GM21717 (cell line): ENCODE measurements at regions not wholly inside any gene's neighbourhood (a gene's known extent, or its start where the extent isn't known, plus 50 kb on each side); places are given as distances from the start of the nearest gene placed in this dataset.

Source experiments
- ATAC-seq: cut with Tn5 transposase; IDR thresholded peaks from one replicate; pipeline ENCODE4 v1.9.1; 2021; ENCODE audit warnings: mild to moderate bottlenecking, moderate library complexity; ENCODE audit not compliant: unreplicated experiment

DNA sequence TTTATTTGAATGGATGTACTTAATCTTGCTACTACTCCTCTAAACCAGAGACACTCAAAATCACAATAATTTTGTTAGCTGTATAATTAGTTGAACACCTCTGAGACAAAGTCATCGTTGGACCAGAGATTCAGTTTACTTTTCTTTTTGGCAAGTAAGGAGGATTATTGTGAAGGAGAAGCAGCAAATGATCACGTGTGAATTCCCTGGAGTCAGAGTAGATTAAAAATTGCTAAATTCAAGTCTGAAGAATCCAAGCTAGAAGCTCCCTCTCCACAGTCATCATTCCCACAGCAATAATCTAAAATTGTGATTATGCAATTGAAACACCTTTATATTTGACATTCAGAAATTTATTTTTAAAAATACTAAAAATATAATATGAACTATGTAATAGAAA, 484.4 kb downstream of the CMPK2 start:
- ATAC-seq, result no peak

DNA sequence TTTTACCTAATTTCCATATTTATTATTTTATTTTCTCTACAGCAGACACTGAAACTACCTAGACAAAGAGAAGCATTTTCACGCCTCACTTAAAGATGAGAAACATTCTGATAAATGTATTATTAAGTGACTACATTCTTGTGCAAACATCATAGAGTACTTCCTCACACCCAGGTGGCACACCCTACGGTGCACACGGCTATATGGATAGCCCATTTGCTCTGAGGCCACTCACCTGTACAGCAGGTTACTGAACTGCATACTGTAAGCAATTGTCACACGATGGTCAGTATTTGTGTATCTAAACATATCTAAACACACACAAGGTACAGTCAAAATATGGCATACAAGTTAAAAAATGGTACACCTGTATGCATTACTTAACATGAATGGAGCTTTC, 481.4 kb downstream of the CMPK2 start:
- ATAC-seq, result no peak

DNA sequence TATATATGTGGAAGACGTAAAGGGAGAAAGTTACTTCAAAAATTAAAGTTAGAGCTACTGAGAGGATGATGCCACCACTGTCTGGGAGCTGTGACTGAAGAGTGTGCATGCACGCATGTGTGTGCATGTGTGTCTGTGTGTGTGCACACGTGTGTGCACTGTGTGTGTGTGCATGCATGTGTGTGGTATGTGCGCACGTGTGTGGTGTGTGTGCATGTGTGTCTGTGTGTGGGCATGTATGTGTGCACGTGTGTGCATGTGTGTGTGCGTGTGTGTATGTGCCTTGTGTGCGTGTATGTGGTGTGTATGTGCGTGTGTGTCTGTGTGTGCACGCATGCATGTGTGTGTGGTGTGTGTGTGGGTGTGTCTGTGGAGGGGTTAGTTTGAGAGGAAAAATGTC, 473.4 kb downstream of the CMPK2 start:
- ATAC-seq, result no peak

DNA sequence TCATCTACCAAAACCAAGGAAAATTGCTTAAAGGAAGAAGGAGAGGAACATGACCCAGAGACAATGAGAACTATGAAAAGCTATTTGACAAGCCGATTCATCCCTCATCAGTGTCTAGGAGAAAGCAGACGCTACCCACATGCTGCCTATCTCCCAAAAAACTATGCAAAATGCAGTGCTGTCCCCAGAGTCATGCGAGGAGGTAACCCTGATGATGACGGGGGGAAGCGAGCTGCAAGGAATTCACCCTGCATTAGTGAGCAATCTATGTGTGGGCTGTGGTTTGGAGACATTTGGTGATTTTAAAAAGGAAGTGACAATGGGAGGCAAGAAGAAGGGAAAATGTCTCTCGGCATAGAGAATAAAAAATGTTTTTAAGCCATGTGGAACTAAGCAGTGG, 472.7 kb downstream of the CMPK2 start:
- ATAC-seq, result no peak

DNA sequence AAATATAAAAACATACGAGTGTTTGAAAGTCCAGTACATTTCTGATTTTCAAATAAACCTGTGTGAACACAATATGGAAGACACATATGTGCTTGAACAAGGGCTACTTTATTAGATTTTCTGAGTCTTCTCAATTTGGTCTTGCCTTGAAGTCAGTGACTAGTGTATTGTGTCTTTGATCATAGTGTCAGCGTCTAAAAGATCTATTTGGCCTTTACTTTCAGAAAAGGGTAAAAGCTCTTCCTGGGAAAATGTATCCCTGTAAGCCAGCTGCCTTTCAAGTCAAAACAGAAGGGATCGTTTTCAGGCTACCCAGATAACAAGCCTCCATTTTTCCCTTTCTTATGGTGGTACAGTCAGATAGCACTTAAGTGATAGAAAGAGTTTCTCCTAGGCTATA, 471.9 kb downstream of the CMPK2 start:
- no peak for ATAC-seq

DNA sequence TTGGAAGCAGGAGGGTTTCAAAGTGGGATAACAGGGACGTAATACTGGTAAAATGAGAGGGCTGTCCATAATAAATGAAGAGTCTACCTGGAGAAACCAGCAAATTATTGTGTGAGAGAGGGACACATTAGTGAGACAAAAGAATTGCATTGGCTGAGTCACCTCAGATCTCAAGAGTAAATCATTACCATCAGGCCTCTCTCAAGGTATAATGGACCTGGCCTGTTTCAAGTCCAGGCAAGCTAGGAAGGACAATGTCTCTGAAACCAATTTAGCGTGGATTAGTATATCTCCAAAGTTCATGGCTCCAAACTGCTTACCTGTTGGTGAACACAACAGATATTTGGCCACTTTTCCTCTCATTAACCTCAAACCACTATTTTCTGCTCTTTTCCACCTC, 471.4 kb downstream of the CMPK2 start:
- ATAC-seq, result no peak

DNA sequence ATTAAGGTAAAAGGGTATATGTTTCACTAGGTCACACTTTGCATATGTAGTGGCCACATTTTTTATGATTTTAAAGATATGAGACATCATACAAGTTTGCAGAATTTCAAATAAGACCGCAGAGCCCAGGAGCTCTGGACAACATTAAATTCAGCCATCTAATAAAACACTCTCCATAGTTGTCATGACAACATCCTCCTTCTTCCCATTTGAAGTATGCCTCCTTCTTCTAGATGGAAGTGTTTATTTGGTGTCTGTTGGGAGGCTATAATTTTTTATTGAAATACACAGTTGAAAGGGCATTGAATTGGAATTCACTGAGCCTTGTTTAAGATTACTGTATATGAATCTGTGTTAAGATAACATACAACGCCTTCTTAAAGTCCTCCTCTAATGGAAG, 467.3 kb downstream of the CMPK2 start:
- no peak for ATAC-seq

DNA sequence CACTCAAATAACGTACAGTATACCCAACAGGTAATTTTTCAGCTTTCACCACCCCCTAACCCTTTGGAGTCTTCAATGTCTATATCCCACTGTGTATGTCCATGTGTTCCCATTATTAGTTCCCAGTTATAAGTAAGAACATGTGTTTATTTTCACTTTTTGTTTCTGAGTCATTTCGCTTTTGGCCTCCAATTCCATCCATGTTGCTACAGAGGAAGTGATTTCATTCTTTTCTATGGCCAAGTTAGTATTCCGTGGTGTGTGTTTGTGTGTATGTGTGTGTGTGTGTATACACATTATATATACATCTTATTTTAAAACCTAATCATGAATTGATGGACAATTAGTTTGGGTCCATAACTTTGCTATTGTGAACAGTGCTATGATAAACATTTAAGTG, 464.4 kb downstream of the CMPK2 start:
- no peak for ATAC-seq

DNA sequence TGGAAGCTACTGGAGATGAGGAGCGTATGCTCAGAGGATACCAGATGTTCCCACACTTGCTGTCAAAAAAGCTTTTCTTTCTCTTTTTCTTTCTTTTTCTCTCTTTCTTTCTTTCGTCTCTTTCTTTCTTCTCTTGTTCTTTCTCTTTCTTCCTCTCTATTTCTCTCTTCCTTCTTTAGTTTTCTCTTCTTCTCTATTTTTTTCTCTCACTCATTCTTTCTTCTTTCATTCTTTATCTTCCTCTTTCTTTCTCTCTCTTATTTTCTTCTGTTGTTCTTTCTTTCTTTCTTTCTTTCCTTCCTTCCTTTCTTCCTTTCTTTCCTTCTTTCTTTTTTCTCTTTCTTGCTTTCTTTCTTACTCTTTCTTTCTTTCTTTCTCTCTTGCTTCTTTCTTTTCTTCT, 457.6 kb downstream of the CMPK2 start:
- no peak for ATAC-seq

DNA sequence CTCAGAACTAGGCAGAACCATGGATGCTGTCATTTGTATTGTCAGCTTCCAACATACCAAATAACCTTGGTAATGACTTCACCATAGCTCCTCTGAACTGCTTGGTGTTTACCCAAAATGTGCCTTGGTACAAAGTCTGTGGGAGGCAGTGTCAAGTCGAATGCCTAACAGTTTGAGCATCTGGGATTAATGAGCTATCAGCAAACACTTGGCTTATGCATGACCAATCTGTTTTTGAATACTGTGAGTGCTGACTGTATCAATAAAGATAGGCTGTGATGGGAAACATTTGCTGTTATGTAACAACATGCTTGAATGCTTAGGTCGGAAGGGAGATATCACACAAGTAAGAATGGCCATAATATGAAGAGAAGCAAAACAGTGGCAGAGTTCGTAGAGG, 455.4 kb downstream of the CMPK2 start:
- no peak for ATAC-seq

DNA sequence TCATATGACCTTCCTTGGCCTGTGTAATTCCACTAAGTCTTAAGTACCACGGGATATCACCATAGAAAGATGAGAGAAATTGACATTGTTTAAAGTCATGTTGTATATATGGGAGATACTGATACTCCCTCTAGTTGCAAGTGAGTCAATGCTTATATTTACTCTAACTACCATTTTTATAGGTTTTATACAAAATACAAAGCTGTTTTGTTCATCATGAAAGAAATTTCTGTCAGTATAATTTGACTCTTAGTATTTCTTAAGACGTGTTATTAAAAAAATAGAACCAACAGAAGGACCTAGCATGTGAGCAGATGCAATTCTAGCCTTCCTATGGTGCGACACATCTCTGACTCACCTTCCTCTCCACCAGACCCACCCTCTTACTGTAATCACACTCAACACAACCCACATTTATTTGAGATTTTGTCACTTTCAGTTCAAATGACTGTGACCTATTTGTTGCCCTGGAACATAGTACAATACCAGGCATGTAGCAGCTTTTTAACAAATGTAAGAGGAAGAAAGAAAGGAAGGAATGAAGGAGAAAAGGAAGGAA, 453.1 kb downstream of the CMPK2 start:
- ATAC-seq, result no peak

DNA sequence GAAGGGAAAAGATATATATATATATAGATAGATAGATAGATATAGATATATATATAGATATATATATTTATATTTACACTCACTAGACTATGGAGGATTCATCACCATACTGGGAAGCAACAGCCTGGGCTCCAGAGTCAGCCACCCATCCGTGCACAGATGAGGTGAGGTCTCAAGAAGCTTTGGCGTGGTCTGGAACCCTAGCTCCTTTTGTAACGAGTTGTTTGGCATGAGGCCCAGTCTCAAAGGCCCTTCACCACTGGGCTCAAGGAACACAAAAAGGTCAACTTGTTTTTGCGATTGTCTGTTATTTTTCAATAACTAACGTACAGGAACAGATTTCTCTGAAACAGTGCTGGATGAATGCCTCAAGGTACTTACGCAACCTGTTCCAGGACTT, 448.7 kb downstream of the CMPK2 start:
- ATAC-seq, result no peak

DNA sequence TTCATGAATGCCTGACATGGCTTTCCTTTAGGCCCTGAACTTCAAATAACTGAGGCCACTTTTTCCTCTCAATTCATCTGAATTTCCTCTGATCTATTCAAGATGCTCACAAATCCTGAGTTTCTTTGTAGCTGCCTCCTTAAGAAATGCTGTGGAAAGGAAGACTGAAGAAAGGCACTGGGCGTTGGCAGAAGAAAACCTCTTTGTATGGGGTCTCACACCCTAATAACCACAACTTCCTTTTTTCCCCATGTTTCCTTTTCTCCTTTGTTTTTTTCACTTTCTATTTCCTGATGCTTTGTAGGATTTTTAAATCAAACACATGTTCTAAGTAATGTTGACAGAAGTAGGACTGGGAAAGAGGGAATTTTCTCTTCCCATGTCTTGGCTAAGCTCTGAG, 447.4 kb downstream of the CMPK2 start:
- no peak for ATAC-seq

DNA sequence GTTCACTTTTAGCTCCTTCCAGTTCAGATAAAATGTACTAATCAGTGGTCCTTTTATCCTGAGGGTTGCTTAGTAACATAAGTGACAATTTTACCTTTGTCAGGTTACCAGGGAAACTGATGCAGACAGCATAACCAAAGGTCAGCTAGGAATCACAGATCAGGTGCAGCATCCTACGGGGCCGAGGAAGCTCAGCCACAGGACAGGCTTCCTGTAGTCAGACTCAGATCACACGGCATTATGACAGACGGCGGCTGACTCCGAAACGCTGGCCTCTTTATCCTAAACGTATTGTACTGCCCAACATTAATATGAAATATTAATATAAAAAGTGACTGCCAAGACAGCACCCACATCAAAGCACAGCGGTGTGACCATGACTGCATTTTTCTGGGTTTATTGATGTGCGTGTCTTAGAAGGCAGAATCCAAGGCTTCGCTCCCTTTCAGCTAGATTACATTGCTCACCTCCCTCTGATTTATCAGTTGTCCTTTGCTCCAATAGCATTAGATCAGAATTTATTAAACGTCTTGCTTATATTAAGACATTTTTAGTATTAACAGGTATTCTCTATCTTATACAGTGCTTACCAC, 444.5 kb downstream of the CMPK2 start:
- ATAC-seq, result no peak

DNA sequence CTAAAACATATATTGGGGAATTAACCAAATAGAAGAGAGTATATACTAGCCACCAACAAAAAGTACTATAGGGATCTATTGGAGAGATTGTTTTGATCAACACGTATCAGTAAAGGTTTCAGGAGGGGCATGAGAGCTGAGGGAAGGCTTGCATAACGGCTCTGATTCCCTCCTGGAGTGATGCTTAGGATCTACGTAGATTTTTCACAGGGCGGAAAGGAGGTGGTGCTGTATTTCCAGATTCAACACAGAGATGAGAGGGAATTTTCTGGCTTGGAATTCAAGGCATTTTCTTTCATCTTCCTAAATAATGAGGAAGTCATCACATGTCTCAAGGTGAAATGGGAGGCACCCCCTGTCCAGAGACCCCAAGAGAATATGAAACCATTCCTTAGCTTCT, 443.8 kb downstream of the CMPK2 start:
- ATAC-seq, result no peak

DNA sequence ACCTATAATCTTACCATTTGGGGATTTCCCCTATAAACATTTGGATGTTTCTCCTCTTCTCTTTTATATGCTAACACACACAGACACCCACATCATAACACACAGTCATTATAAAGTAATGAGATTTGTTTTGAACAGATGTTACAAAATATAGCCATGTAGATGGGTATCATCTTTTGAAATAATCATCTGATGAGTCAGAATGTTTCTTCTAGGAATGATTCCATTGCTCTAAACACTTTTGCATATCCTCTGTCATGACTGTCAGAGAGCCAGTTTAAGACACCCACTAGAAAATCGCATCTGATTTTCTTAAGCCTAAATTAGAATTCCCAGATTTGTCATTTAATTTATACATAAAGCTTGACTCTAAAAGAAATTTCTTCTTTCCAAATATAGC, 442.6 kb downstream of the CMPK2 start:
- ATAC-seq, result no peak

DNA sequence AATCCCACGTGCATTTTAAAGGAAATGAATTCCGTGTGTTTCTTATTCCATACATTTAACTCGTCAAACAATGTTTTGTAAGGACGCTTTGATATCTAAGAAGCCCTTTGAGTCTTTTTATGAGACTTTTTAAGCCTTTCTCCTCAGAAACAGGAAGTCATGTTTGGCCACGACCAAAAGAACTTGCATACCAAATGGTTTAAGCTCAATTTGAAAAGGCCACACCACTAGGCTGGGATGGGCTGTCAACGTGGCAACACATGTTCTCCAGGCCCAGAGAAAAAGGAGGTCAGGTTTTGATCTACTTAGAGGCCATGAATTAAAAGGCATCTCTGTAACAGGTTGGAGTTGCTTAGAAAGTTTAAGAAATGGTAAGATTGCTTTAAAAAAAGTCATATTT, 441.8 kb downstream of the CMPK2 start:
- no peak for ATAC-seq

DNA sequence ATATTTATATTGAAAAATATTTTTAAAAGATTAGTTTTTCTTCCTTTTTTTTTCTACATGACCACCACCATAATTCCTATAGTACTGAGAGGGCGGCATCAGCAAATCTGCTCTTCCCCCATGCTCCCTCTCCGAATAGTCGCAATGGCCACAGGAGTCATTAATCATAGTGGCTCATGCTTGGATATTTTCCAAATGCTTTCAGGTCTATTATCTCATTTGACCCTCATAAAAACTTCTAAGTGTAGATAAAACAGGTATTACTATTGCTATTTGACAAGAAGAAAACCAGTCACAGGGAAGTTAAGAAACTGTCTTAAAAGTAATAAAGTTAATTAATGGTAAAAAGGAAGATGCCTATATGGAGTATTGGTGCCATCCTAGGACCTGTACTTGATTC, 440.7 kb downstream of the CMPK2 start:
- no peak for ATAC-seq

DNA sequence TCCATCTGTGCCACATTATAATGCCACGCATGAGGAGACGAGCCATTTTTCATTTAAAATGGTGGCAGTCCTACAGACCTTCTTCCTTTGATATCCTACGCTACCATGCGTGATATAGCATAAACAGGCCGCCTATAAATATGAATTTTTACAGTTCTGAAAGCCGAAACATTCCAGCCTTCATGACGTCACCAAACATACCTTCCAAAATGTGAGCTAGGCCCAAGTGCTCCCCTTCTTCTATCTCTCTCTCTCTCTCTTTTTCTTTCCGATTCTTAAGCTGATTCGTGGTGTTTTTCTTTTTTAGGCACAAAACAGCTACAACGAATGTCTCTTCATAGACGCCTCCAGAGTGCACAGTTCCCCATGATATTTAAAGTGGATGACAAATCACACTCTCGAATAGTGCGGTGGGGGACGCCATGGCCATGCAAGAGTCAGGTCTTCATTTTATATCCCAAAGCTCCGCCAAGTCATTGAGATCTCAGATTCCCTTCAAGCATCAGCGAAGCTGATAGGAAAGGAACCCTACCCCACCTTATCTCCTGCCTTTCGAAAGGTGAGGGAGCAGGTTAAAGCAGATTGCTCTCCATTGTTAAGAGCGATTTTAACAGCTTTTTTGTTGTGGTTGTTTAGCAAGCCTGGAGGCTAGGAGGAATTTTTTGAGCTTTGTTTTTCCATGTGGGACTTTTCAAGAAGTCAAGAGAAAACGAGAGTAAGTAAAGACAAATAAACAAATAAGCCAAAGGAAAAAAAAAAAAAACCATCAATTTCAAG, 436.3 kb downstream of the CMPK2 start:
- no peak for ATAC-seq

DNA sequence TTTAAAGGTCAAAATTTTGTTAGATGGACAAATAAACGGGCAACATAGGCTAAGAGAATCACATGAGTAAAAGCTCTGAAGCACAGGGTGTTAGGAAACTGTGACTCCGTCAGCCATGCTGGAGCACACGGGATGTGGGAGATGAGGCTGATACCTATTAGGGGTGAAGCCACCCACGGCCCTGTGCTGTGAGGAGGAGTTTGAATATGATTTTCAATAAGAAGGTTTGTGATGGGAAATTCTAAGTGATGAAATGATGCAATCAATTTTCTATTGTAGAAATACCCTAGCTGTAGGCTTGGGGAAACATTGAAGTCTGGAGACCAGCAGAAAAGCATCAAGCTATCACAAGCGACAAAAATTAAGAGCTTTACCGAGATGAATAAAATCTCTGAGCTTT, 431.3 kb downstream of the CMPK2 start:
- ATAC-seq, result no peak

DNA sequence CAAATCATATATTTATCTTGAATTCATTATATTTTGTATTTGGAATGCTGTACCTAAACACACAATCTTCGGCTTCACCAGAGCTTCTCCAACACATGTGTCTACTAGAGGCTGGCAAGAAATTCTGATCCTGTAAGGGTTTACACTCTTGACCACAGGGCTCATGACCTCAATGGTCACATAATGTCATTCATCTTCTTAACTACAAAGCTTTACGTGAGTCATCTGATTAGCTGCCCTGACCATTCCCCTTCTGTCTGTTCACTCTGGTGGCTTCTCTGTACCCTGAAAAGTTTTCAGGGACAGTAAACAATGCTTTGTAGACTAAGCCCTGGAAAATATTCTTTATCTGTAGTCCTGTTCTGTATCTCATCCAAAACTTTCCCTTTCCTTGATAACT, 423.9 kb downstream of the CMPK2 start:
- no peak for ATAC-seq

DNA sequence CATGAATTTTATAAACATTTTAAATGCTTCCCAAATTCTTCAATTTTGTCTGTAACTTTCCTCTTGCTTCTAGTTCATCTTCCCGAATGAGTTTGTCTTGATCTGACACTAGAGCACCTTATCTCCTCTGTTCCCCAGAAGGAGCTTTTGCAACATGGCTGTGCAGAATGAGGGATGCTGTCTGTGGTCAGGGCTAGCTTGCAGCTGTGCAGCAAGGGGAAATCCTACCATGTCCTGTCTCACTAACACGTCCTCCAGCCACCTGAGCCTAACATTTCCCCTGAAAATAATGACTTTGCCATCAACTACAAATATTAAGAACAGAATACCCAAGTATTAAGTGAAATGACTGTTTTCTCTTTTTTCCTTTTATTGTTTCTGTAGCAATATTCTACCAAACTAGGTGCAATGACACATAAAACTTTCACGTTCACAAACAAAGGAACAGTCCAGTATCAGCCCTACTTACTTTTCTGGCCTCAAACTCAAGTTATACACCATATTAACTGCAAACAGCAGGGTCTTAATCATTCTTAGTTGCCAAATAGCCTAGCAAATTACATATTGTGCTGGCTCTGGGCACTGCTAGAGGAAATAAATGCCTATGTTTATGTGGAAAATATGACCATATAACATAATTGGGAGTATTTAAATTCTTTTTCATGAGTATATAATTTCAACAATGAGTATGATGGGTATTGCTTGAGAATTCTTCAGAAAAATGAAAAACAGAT, 423.3 kb downstream of the CMPK2 start:
- no peak for ATAC-seq
